GM12873 (cell line): ENCODE measurements at regions not wholly inside any gene's neighbourhood (a gene's known extent, or its start where the extent isn't known, plus 50 kb on each side); places are given as distances from the start of the nearest gene placed in this dataset.

Experiments
- CTCF ChIP-seq: IDR thresholded peaks from 2 replicates; pipeline ENCODE4 v1.5.1; 2012; ENCODE audit warnings: low read depth, mild to moderate bottlenecking, moderate library complexity, low read length, control low read depth; ENCODE audit not compliant: insufficient read depth; ENCODE audit errors: missing control alignments

- no peak for TF ChIP-seq CTCF
Measured at GRCh38 chr5:30734118-30734517, 459.4 kb upstream of the CDH6 start.

GRCh38 chr5:30725073-30725472, 468.4 kb upstream of the CDH6 start:
- TF ChIP-seq CTCF = no peak

- no peak for TF ChIP-seq CTCF
Measured at GRCh38 chr5:30698217-30698616, 495.3 kb upstream of the CDH6 start.

- TF ChIP-seq CTCF = no peak
Measured at GRCh38 chr5:30693326-30693725, 500.2 kb upstream of the CDH6 start.

GRCh38 chr5:30690931-30691330, 502.6 kb upstream of the CDH6 start:
- TF ChIP-seq CTCF = no peak

- no peak for TF ChIP-seq CTCF
Measured at GRCh38 chr5:30687461-30687860, 506.0 kb upstream of the CDH6 start.

GRCh38 chr5:30686530-30686929, 507.0 kb upstream of the CDH6 start:
- no peak for TF ChIP-seq CTCF
